ENCODE measurements at regions not wholly inside any gene's neighbourhood (a gene's known extent, or its start where the extent isn't known, plus 50 kb on each side); places are given as distances from the start of the nearest gene placed in this dataset.

DNA sequence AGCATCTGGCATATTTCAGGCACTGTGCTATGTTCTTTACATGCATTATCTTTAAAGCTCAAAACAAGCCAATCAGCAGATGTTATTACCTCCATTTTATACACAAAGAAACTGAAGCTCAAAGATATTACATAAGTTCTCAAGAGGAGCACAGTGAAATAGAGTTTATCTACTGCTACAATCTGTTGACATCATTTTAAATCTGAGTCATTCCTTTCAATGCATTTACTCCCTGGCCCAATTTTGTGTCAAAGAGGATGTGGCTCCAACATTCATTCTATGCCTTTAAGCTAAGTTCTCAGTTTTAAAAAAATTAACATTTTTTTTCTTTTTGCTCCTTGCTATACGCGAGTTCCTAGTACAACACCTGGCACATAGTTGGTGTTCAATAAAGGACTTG, 486.3 kb upstream of the ZNF462 start:
- H3K4me2 ChIP-seq = no peak overlapping the region
- no peak overlapping the region for H3K9ac ChIP-seq
- no peaks in the 10 kb centered on the region for H3K36me3 ChIP-seq
- peaks cover 4% of the 10 kb centered on the region for H3K9me3 ChIP-seq
- no peaks in the 10 kb centered on the region for H4K20me1 ChIP-seq
- H3K27ac ChIP-seq = no peak overlapping the region
- no peaks in the 10 kb centered on the region for H3K27me3 ChIP-seq
- no peaks in the 10 kb centered on the region for H3K4me1 ChIP-seq
- TF ChIP-seq Cebpa-rat (IDR thresholded peaks at IDR 0.05) = no peak
- H3K4me3 ChIP-seq = no peak overlapping the region

DNA sequence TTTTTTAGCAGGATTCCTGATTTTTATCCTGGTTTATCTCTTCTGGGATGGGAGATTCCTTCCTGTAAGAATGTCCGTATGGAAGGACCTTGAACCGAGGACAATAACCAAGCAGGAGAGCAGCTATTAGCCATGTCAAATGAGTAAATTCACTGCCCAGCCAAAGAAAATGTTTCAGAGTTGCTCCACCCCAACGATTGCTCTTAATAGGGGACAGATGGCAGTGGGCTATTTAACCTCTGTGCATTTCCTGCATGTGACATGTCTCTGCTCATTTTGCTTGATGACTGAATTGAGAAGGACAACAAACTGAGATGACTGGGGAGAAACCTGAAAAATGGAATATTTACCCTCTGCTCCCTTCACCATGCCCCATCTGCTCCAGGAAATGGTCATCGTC, 479.9 kb upstream of the ZNF462 start:
- Histone ChIP-seq H3K4me2 (no peak overlapping the region), H3K4me1 (no peaks in the 10 kb centered on the region), H3K9me3 (no peaks in the 10 kb centered on the region), H3K4me3 (no peak overlapping the region), H3K27ac (no peak overlapping the region), H3K36me3 (no peaks in the 10 kb centered on the region), H4K20me1 (no peaks in the 10 kb centered on the region), H3K27me3 (no peaks in the 10 kb centered on the region), H3K9ac (no peak overlapping the region)
- TF ChIP-seq Cebpa-rat (IDR thresholded peaks at IDR 0.05) = no peak

- Histone ChIP-seq H3K4me3 (no peak overlapping the region), H3K9me3 (no peaks in the 10 kb centered on the region), H4K20me1 (no peaks in the 10 kb centered on the region), H3K36me3 (no peaks in the 10 kb centered on the region), H3K4me2 (no peak overlapping the region), H3K9ac (no peak overlapping the region), H3K4me1 (no peaks in the 10 kb centered on the region), H3K27ac (no peak overlapping the region), H3K27me3 (no peaks in the 10 kb centered on the region)
- no peak for TF ChIP-seq Cebpa-rat (IDR thresholded peaks at IDR 0.05)
These were observed 475.0 kb upstream of the ZNF462 start for GRCh38 chr9:106387965-106388364.

GRCh38 chr9:106393226-106393625, 469.7 kb upstream of the ZNF462 start:
- Histone ChIP-seq H3K27ac (no peak overlapping the region), H3K4me2 (no peak overlapping the region), H3K9me3 (no peaks in the 10 kb centered on the region), H3K4me1 (no peaks in the 10 kb centered on the region), H3K9ac (no peak overlapping the region), H3K27me3 (no peaks in the 10 kb centered on the region), H4K20me1 (no peaks in the 10 kb centered on the region), H3K4me3 (no peak overlapping the region), H3K36me3 (no peaks in the 10 kb centered on the region)
- no peak for TF ChIP-seq Cebpa-rat (IDR thresholded peaks at IDR 0.05)

GRCh38 chr9:106400170-106400569, 462.8 kb upstream of the ZNF462 start:
- no peaks in the 10 kb centered on the region for H3K4me1 ChIP-seq
- H3K27ac ChIP-seq = no peak overlapping the region
- no peaks in the 10 kb centered on the region for H3K9me3 ChIP-seq
- no peak overlapping the region for H3K9ac ChIP-seq
- no peak overlapping the region for H3K4me2 ChIP-seq
- no peaks in the 10 kb centered on the region for H4K20me1 ChIP-seq
- H3K36me3 ChIP-seq = no peaks in the 10 kb centered on the region
- no peak overlapping the region for H3K4me3 ChIP-seq
- no peaks in the 10 kb centered on the region for H3K27me3 ChIP-seq
- TF ChIP-seq Cebpa-rat (IDR thresholded peaks at IDR 0.05) = no peak

DNA sequence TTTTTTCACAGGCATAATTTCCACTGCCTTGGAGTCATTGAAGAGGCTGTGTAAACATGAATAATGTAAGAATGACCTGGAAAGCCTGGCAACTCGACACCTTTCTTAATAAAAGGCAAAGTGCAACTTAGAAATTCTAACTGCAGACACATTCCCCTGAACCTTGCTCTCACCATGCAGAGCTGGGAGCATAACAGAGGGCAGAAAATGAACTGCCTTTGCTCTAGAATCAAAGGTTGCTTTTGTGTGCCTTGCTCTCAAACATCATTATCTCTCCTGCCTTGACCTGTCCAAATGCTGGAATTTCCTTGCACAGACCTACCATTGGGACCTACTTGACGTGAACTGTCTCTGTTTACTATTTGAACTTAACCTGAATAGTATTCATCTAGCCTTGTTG, 462.0 kb upstream of the ZNF462 start:
- H4K20me1 ChIP-seq = no peaks in the 10 kb centered on the region
- no peaks in the 10 kb centered on the region for H3K36me3 ChIP-seq
- H3K27me3 ChIP-seq = no peaks in the 10 kb centered on the region
- no peak overlapping the region for H3K4me2 ChIP-seq
- H3K4me1 ChIP-seq = no peaks in the 10 kb centered on the region
- no peak overlapping the region for H3K4me3 ChIP-seq
- H3K9me3 ChIP-seq = no peaks in the 10 kb centered on the region
- no peak overlapping the region for H3K9ac ChIP-seq
- no peak overlapping the region for H3K27ac ChIP-seq
- TF ChIP-seq Cebpa-rat (IDR thresholded peaks at IDR 0.05) = no peak

DNA sequence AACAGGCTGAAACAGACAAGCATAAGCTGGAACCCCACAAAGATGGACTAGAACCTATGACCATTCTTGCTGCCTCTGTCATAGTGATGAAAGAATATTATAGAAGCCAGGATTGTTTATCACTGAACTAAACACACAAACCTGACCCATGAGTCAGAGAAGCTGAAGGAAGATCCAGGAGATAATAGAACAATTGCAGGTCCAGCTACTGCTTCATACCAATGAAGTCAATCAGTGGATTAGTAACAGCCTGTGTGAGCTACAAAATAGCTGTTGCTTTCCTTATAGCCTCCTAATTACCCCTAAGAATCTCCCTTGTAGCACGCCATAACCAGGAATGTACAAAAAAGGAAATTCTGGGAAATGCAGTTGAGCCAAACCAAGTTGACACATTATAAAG, 459.9 kb upstream of the ZNF462 start:
- Histone ChIP-seq H3K4me3 (no peak overlapping the region), H3K4me1 (no peaks in the 10 kb centered on the region), H4K20me1 (no peaks in the 10 kb centered on the region), H3K27ac (no peak overlapping the region), H3K9me3 (no peaks in the 10 kb centered on the region), H3K9ac (no peak overlapping the region), H3K4me2 (no peak overlapping the region), H3K27me3 (no peaks in the 10 kb centered on the region), H3K36me3 (no peaks in the 10 kb centered on the region)
- TF ChIP-seq Cebpa-rat (IDR thresholded peaks at IDR 0.05) = no peak

- no peaks in the 10 kb centered on the region for H3K9me3 ChIP-seq
- H4K20me1 ChIP-seq = no peaks in the 10 kb centered on the region
- no peaks in the 10 kb centered on the region for H3K4me1 ChIP-seq
- H3K4me2 ChIP-seq = no peak overlapping the region
- H3K27me3 ChIP-seq = no peaks in the 10 kb centered on the region
- no peaks in the 10 kb centered on the region for H3K36me3 ChIP-seq
- H3K4me3 ChIP-seq = no peak overlapping the region
- TF ChIP-seq Cebpa-rat (IDR thresholded peaks at IDR 0.05) = no peak
- no peak overlapping the region for H3K9ac ChIP-seq
- no peak overlapping the region for H3K27ac ChIP-seq
These were observed 458.8 kb upstream of the ZNF462 start for GRCh38 chr9:106404137-106404536.

- no peak overlapping the region for H3K4me2 ChIP-seq
- TF ChIP-seq Cebpa-rat (IDR thresholded peaks at IDR 0.05) = no peak
- H3K36me3 ChIP-seq = no peaks in the 10 kb centered on the region
- no peaks in the 10 kb centered on the region for H4K20me1 ChIP-seq
- H3K4me3 ChIP-seq = no peak overlapping the region
- no peaks in the 10 kb centered on the region for H3K9me3 ChIP-seq
- no peaks in the 10 kb centered on the region for H3K4me1 ChIP-seq
- H3K27me3 ChIP-seq = no peaks in the 10 kb centered on the region
- no peak overlapping the region for H3K27ac ChIP-seq
- H3K9ac ChIP-seq = no peak overlapping the region
These were observed 457.0 kb upstream of the ZNF462 start for GRCh38 chr9:106405871-106406435.

DNA sequence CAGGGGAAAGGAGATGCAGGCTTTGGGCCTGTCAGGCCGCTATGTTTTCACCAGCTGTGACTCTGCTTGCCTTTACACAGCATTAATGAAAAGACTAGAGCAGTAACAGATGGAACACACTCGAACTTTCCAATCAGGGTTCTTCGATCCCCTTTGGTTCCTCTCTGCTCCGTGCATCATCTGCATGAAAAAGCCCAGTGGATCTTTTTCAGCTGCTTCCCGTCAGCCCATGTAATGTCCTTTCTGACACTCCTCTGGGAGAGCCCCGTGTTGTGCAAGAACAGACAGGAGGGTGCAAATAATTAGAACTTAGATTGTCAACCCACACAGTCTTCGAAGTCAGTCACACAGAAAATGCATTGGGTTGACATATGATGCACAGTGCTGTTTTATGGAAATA, 448.9 kb upstream of the ZNF462 start:
- Histone ChIP-seq H3K27ac (no peak overlapping the region), H3K4me1 (no peaks in the 10 kb centered on the region), H4K20me1 (no peaks in the 10 kb centered on the region), H3K9me3 (no peaks in the 10 kb centered on the region), H3K36me3 (no peaks in the 10 kb centered on the region), H3K27me3 (no peaks in the 10 kb centered on the region), H3K9ac (no peak overlapping the region), H3K4me3 (no peak overlapping the region), H3K4me2 (no peak overlapping the region)
- no peak for TF ChIP-seq Cebpa-rat (IDR thresholded peaks at IDR 0.05)

DNA sequence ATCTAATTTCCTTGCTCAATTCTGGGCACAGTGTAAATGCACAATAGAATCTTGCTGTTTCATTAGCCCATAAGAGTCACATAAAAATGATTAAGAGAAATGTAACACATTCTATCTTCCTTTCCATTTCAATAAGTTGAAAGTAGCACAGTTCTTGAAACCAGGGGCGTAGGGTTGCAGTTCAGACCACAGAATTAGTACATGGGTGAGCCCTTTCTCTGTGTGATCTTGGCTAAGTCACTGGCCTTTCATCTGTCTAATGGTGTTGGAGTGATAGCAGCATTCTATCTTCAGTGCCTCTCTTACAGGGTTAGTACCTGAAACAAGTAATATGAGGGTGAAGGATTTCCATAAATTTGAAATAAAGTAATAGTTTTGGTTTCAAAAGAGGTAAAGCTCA, 445.3 kb upstream of the ZNF462 start:
- Histone ChIP-seq H3K9ac (no peak overlapping the region), H3K36me3 (no peaks in the 10 kb centered on the region), H3K9me3 (no peaks in the 10 kb centered on the region), H3K27me3 (no peaks in the 10 kb centered on the region), H3K4me3 (no peak overlapping the region), H4K20me1 (no peaks in the 10 kb centered on the region), H3K4me2 (no peak overlapping the region), H3K4me1 (0 out of 2 replicates have a peak, but pooled peaks cover 3% of the 10 kb centered on the region), H3K27ac (no peak overlapping the region)
- no peak for TF ChIP-seq Cebpa-rat (IDR thresholded peaks at IDR 0.05)
